MV-4-11 (cell line): ENCODE measurements at regions not wholly inside any gene's neighbourhood (a gene's known extent, or its start where the extent isn't known, plus 50 kb on each side); places are given as distances from the start of the nearest gene placed in this dataset.
"Not testable (repeated sequence)": the region's sequence is repeated elsewhere in the genome, so short reads cannot be mapped to it uniquely, and the experiment has no call there.

ENCODE experiments used
- DNase-seq: peaks from one replicate; lab custom pipeline; 2025; lab: John Stamatoyannopoulos, UW

DNA sequence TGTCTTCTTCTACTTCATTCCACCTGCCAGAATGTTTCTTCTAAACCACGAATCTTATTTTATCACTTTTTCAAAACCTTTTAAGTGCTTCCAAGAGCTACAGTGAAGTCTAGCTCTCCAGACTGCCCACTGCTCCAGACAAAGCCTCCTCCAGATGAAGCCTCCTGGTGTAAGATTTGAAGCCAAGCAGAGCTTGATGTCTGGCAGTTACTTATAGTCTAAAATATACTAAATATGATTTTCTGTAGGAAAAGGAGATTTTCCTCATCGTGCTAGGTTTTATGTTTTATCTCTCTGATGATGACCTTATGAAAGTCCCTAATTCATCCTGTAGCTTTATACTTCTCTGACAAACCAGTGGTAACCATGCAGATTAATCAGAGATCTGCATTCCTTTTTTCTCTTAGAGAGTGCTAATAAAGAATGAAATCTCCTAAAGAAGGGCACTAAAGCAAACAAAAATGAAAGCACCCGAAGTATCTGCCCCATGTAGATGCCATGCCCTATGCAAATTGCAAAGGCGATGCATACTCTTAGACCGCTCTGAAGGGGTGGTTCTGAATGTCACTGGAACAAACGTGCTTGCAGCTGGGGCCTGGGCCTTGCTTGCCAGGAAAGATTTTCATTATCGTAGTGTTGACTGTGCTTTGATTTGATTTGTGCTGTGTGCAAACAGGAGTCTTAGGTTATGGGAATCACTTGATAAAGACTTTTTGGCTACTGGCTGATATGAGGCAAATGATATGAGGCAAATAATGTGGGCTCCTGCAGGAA, 314.2 kb downstream of the PID1 start:
- DNase-seq, result no peak

DNA sequence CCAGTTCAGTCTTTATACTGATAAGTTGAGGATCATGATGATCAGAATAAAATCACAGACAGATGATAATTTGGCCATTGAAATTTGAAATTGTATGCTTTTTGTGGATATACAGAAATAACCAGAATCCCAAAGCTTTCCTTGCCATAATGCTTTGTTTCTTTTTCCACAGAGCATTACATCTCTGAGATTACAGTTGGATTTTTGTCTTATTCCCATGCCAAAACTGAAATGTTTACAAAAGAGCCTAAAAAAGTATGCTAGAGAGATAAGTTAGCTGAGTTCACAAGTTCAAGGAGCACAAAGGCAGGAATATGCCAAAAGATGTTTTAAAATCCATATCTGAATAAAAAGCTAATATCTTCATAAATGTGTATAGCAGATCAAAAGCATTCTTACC, 321.3 kb downstream of the PID1 start:
- DNase-seq, result no peak

DNA sequence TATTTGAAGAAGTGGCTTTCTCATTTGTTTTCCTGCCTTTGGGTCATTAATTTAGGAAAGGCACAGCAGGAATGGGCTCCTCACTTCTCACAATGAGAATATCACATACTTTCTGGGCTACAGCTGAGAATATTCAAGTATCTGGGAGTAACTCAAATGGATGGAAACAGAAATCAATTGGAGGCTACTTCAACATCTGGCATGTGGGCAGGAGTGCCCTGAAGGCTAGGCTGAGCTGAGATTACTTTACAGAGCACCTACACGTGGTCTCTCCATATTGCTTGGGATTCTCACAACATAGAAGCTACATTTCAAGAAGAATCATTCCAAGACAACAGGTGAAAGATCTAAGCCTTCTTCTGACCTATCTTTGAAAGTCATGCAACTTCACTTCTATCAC, 325.4 kb downstream of the PID1 start:
- no peak for DNase-seq

DNA sequence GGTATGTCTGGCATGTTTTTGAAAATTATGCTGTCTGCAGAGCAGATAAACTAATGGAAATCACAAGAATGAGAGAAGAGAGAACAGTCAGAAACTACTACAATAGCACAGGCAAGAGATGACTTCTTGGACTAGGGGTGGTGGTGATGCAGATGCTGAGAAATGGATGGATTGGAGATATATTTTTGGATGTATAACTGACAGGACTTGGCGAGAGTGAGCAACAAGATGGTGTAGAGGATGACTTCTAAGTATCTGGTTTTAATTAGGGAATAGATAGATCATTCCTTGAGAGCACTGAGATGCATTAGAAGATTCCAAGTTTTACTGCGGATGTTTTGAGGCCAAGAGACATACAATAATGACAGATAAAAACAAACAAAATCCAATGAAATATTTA, 328.2 kb downstream of the PID1 start:
- DNase-seq, result no peak

DNA sequence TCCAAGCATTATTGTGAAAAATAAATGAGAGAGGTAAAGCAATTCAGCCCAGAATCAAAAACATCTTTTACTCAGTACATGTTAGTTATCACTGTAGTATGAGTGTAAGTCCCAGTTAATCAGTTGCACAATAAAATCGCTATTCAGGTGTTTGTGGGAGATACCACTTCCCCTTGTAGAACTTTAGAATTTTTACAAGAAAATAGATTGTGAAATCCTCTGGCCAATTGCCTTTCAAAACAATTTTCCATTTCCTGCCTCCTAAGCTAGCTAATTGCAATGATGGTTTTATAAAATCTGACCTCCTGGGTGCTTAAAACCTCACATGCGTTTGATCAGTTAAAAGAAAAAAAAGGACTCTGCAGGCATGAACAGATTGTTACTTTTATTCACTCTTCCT, 332.5 kb downstream of the PID1 start:
- DNase-seq, result peak; percentile 24

DNA sequence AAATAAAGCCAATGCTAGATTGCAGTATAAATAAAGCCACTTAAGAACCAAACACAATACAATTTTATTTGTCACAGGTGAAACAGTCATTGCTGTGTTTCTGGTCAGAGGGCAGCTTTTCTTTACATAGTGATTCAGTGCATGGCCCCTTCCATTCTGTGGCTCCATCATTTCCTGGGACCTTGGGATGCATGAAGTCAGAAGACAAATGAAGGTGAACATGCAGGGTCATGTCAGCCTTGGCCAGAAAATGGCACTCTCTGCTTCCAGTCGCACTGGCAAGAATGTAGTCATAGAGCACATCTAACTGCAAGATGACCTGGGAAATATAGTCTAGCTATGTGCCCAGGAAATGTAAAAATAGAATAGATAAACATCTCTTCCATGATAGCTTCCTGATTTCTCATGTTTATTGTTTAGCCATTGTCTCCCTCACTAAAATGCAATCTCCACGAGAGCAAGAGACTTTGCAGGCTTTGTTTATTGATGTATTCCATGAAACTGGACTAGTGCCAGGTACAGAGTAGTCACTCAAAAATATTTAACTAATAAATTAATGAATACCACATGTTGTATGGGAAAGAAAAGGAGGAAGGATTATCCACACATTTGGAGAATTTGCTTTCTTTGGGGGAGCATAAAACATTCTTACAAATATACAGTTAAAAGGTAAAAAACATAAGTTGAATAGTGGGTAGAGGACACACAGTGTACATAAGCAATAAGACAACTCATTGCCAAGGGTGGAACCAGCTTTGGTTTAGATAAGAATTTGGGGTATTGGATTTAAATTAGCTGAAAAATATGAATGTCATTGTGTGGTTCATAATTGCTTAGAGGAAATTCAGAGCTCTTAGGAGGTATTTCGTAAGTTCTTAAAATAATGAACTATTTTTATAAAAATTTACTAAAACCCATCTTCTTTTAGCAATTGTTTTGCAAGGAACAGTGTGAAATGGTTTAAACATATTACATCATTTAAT, 343.8 kb downstream of the PID1 start:
- no peak for DNase-seq

DNA sequence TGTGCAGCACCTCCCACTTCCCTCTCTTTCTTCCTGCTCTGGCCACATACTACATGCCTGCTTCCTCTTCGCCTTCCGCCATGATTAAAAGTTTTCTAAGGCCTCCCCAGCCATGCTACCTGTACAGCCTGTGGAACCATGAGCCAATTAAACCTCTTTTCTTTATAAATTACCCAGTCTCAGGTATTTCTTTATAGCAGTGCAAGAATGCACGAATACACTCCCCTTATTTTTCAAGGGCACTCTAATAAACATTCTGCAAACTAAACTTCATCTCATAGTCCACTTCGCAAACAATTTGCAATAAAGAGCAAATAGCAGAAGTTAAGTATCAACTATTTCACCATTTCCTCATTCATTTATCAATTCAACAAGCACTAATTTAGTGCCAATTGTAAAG, 351.3 kb downstream of the PID1 start:
- DNase-seq, result no peak

DNA sequence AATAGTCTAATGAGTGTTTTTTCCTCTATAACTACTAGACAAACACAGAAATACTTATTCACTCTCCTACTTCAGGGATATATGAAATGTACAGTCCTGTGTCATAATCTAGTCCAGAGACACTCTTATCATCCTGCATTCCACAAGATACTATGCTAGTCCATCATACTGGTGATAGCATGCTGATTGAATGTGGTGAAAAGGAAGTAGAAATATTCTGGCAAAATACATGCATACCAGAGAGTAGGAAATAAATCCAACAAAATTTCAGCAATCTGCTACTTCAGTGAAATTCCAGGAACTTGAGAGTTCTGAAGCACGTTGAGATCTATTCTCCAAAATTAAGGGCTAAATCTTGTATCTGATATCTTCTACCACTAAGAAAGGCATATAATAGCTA, 353.9 kb downstream of the PID1 start:
- DNase-seq, result no peak

DNA sequence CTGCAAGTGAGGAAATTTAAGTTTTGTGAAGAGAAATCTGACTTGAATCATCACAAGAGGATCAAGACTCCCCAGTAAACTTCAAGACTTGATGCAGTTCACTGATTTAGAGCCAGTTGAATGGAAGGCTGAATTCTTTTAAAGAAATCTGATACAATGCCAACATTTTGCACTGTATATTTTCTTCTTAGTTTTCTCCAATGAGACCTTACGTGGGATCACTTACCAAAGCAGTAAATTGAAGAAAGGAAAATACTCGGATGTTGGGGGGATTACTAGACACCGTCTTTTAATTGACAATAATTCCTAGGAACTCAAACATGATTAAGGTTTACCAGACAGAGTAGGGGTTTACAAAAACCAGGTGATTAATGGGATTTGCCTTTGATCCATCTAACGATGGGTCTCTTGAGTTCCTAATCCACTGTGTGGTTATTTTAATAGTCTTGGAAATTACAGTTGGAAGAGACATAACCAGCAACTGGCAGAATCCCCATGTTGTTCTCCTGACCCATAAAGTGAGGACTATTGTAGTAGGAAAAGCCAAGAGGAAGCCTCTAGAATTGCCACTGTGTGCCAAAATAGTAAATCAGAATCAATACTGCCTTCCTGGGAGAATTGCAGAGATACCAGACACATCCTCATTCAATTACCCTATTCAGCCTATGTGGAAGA, 354.5 kb downstream of the PID1 start:
- no peak for DNase-seq

DNA sequence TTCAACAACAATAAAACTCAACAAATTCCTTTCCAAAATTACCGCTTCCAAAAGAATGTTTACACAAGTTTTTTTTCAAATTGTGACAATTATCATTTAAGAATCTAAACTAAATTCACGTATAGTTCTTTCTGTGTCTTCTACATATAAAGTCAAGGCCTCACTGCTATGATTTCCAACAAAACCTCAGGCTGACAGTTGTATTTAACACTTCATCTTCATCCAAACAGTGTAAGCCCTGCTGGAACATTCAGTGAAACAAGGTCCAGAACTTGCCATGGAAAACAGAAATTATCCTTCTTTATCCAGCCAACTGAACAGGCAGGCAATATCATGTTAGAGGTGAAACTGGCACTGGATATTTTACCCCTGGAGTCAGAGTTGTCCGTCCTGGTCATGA, 357.9 kb downstream of the PID1 start:
- no peak for DNase-seq

DNA sequence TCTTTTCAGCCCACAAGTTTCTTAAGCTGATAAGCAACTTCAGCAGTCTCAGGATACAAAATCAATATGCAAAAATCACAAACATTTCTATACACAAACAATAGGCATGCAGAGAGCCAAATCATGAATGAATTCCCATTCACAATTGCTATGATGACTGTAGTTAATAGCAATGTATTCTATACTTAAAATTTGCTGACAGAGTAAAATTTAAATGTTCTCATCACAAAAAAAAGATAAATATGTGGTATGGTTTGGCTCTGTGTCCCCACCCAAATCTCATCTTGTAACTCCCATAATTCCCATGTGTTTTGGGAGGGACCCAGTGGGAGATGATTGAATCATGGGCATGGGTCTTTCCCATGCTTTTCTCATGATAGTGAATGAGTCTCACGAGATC, 360.2 kb downstream of the PID1 start:
- DNase-seq, result not testable (repeated sequence)

DNA sequence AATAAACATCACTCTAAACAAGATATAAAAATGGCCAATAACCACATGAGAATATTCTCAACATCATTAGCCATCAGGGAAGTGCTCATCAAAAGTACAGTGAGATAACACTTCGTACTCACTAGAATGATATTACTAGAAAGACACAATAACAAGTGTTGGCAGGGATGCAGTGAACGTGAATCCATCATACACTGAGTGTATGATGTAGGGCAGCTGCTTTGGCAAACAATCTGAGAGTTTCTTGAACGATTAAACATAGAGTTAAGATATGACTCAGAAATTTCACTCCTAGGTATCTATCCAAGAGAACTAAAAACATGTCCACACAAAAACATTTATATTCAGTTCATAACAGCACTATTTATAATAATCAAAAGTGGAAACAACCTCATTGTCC, 368.9 kb downstream of the PID1 start:
- no peak for DNase-seq

DNA sequence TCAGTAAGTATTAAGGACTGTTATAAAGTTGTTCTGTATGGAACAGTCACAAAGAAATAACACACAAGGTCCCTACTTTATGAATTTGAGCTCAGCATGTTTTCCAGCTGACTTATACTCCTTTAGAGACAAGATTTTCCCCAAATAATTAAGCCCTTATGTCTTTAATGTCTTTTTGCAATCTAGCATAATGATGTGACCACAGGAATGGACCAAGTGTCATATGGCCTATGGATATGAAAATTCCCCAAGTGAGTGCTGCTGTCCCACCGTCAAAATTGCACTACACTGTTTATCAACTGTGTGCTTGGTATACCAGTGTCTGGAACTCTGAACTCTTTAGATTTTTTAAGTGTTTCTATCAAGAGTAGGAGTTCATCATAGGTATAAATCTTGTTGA, 369.6 kb downstream of the PID1 start:
- DNase-seq, result no peak

DNA sequence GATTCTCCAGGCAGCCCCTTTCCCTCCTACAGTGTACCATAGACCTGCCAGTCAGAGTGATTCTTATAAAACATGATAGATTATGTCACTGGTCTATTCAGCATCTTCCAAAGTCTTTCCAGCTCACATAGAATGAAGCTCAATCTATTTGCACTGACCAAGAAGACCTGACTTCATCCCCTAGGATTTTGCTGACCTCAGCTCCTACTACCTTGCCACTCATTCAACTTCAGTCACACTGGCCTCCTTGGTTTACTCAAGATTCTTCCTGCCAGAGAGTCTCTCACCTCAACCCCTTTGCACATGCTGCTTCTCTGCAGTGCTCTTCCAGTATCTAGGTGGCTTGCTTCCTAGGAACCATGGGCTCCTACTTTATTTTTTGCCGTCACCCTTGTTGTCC, 392.9 kb downstream of the PID1 start:
- DNase-seq, result no peak

DNA sequence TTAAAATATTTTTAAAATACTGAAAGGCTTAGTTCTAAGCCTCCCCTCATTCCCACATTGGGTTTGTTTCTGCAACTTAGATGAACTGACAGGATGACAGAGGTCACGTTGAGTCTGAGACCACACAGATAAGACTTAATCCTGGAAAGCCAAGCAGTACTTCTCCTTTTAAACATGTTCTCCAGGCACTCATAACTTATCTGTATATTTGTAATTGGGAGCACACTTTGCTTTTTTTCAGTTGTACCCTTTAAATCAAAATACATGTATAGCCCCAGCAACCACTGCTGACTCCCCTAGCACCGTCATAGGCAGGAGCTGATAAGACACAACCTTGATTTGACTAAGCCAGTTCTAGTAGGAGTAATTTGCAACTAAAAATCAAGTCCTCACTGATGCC, 394.8 kb downstream of the PID1 start:
- no peak for DNase-seq

DNA sequence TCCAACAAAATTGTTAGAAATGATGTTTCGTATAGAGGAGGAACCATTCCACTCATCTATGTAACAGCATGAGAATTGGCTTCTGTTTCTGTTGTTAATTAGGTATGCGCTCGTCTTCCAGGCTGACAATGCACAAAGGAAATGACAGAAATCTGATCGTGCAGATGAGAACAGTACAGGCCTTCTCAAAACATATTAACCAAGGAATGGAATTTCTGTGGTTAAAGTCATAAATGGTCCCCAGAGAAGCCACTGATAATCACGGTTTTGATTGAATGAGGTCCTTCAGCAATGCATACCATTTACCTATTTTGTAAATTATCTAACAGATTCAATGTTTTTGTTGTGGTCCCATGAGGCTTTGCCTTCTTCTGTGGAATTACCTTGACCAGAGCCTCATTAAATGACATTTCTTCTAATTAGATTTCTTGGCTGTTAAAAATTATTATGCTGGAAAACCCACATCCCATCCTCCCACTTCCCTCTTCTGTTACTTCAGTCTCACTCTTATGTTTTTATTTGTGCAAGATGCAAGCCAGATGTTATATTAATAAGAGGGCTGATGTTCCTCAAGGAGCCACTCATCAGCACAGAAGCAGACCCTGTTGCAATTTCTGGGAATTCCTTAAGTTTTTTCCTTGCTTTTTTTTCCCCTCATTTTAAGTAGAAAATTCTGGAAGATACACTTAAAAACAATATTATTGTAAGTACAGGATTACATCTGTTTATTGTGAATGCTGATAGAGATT, 395.8 kb downstream of the PID1 start:
- DNase-seq, result no peak

DNA sequence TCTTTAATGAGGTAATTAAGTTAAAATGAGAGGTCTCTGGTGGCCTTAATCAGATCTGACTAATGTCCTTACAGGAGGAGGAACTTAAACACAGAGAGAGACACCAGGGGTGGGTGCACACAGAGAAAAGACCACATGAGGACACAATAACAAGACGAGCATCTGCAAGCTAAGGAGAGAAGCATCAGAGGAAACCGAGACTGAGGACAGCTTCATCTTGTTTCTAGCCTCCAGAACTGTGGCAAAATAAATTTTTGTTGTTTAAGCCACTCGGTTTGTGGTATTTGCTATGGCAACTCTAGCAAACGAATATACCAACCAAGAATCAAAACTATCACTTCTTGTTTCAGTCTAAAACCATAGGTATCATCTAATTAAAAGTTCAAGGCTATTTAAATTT, 400.1 kb downstream of the PID1 start:
- no peak for DNase-seq

DNA sequence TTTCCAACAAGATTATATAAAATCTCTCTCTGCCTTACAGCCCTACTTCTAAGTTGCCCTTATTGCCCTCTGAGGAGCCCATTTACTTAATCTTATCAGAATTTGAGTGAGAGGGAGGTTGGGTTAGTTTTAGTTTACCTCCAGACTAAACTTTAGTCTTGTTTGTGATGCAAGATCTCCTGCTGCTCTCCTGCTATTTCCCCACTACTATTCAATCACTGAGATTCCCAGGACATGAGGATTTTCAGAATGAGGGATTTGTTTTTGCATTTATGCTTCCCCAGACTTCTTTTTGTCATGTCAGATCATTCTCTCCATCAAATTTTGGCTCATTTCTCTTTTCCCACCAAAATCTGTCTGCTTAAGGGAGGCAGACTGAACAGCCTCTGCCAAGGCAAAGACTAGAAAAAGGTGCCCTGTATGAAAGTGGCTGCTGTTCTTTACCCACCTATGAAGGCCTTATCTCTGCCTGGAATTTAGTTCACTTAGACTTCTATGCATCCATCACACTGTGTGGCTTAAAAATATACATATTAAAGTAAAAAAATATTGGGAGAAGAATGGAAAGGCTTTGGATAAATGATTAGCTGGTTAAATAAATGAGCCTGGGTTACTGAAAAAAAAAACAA, 401.3 kb downstream of the PID1 start:
- no peak for DNase-seq

DNA sequence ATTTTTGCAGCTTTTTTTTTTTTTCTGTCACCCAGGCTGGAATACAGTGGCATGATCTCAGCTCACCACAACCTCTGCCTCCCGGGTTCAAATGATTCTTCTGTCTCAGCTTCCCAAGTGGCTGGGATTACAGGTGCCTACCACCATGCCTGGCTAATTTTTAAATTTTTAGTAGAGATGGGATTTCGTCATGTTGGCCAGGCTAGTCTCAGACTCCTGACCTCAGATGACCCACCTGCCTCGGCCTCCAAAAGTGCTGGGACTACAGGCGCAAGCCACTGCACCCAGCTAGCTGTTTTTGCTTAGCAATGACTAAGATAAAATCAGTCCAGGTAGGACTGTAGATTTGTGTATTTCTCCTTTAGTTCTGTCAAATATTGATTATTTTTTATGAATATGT, 403.7 kb downstream of the PID1 start:
- no peak for DNase-seq

DNA sequence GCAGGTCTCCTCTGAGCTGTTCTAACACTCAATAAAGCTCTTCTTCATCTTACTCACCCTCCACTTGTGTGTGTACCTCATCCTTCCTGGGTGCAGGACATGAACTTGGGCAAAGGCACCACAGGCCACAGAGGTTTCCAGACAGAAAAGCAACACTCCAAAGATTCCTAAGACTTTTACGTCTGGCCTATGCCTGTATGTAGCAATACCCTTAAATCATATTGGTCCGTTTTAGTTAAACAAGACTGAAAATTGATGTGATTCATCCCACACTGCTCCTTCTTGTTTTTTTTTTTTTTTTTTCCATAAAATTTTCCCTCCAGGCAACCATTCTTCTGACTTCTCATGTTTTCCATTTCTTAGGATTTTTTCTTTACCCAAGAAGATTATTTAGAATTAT, 404.3 kb downstream of the PID1 start:
- DNase-seq, result no peak

DNA sequence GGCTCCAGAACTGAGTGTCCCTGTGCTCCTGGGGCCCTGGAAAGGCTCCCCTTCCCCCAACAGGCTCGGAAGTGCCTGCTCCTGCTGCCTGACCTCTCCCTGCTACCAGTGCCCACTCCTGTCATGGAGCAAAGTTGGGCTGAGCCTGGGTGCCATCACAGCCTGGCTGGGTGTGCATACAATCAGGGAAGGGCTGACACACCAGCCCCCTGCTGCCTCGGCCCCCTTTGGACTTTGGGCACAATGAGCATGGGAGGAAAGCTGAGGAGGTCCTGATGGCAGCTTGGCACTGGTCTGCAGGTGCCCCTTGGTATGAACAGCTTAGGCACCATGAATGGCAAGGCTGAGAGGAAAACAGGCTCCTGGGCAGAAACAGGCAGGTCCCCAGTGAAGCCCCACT, 405.0 kb downstream of the PID1 start:
- no peak for DNase-seq

DNA sequence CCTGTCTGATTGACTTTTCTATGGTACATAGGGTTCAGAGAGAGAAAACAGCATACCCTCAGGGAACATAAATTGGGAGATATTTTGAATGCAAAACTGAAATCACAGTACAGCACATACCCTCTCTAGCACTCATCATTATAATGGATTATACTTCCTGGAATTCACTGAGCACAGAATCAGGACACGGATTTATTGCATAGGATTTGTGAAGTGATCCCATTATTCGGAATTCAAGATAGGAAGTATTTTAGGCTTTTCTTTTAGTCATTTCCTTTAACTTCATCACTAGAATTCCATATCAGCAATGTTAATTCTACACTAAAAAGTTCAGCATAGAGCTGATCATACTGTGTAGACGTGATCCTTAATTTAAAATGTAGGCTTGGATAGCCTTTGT, 407.0 kb downstream of the PID1 start:
- DNase-seq, result no peak
